Breast epithelium (tissue), 4 donors: ENCODE measurements at regions not wholly inside any gene's neighbourhood (a gene's known extent, or its start where the extent isn't known, plus 50 kb on each side); places are given as distances from the start of the nearest gene placed in this dataset.

Source experiments
- DNase-seq, 2 donors: peaks; one replicate each; pipeline ENCODE4 v3.0.0-alpha.2; 2019; ENCODE audit warnings: low spot score in 2 of 2
- H3K27ac ChIP-seq, 2 donors: fragments of 200-600 bp; sonication (generic) in 1 of 2; one replicate each; pipeline ENCODE4 v1.5.1; 2016 to 2019; ENCODE audit warnings: mild to moderate bottlenecking in 1 of 2
- H3K27me3 ChIP-seq, 2 donors: fragments of 200-600 bp; sonication (generic) in 1 of 2; one replicate each; pipeline versions ENCODE4 v1.5.1 to v1.6.0; 2017 to 2019; ENCODE audit warnings: control low read depth in 1 of 2, mild to moderate bottlenecking in 1 of 2
- H3K36me3 ChIP-seq: fragments of 200-600 bp; one replicate; pipeline ENCODE4 v1.5.1; 2019
- H3K4me1 ChIP-seq, 2 donors: fragments of 200-600 bp; sonication (generic); one replicate each; pipeline ENCODE4 v1.5.1; 2016 to 2019; ENCODE audit warnings: control low read depth in 1 of 2
- H3K4me3 ChIP-seq, 3 donors: fragments of 200-600 bp; sonication (generic); 1 replicate in 2 of 3; 2 replicates in 1 of 3; pipeline ENCODE4 v1.5.1; 2016 to 2019; ENCODE audit warnings: mild to moderate bottlenecking in 3 of 3, moderate library complexity in 2 of 3
- H3K9me3 ChIP-seq, 2 donors: fragments of 200-600 bp; sonication (generic) in 1 of 2; one replicate each; pipeline ENCODE4 v1.5.1; 2016 to 2019; ENCODE audit warnings: control low read depth in 1 of 2
- CTCF ChIP-seq, 3 donors: fragments of 450-650 bp; IDR thresholded peaks; one replicate each; pipeline ENCODE4 v1.5.1; 2016 to 2017; ENCODE audit warnings: antibody characterized with exemption in 3 of 3, mild to moderate bottlenecking in 3 of 3, moderate library complexity in 3 of 3
- POLR2A ChIP-seq: fragments of 450-650 bp; IDR thresholded peaks from one replicate; pipeline ENCODE4 v1.6.1; 2016; ENCODE audit warnings: antibody characterized with exemption, mild to moderate bottlenecking, moderate library complexity
- POLR2AphosphoS5 ChIP-seq, 3 donors: sonication (generic); formaldehyde crosslinking; IDR thresholded peaks; one replicate each; pipeline ENCODE4 v1.6.1; 2017; ENCODE audit warnings: antibody characterized with exemption in 3 of 3
- intact Hi-C: fragments of 100-400 bp; cut with DNase I; formaldehyde crosslinking; loops from one replicate; pipeline ENCODE4 v1.15.1; 2023; ENCODE audit warnings: low total_unique reads

GRCh38 chrX:129145385-129145784 is 377.9 kb downstream of the SMARCA1 start:
- Histone ChIP-seq H3K4me1 (no peaks in the 10 kb centered on the region), H3K27ac (no peak overlapping the region), H3K27me3 (peaks cover 0 to 13% of the 10 kb centered on the region in 2 donors), H3K9me3 (no peaks in the 10 kb centered on the region), H3K36me3 (no peaks in the 10 kb centered on the region), H3K4me3 (no peak overlapping the region)
- no peak for DNase-seq
- intact Hi-C loops: no loop called here
- TF ChIP-seq POLR2A: no peak
- no peak for TF ChIP-seq CTCF (IDR thresholded peaks at IDR 0.05)
- no peak for TF ChIP-seq POLR2AphosphoS5 (IDR thresholded peaks at IDR 0.05)

- no peak for DNase-seq
- Histone ChIP-seq H3K4me1 (no peaks in the 10 kb centered on the region), H3K36me3 (no peaks in the 10 kb centered on the region), H3K4me3 (no peak overlapping the region), H3K27ac (no peak overlapping the region), H3K9me3 (no peaks in the 10 kb centered on the region), H3K27me3 (peaks cover 0 to 13% of the 10 kb centered on the region in 2 donors)
- TF ChIP-seq POLR2AphosphoS5 (IDR thresholded peaks at IDR 0.05) (no peak), CTCF (IDR thresholded peaks at IDR 0.05) (no peak), POLR2A (no peak)
- intact Hi-C loops: loop anchor here (5.0 kb wide), 1 partner anchor 57 kb away; no protein-coding TSS in a partner anchor
Measured at GRCh38 chrX:129144172-129145038, 378.9 kb downstream of the SMARCA1 start.

GRCh38 chrX:129139837-129140598 is 383.3 kb downstream of the SMARCA1 start:
- DNase-seq: no peak
- H3K36me3 ChIP-seq: no peaks in the 10 kb centered on the region
- no peak overlapping the region for H3K4me3 ChIP-seq
- H3K27me3 ChIP-seq: peaks cover 0 to 13% of the 10 kb centered on the region in 2 donors
- H3K9me3 ChIP-seq: no peaks in the 10 kb centered on the region
- H3K4me1 ChIP-seq: no peaks in the 10 kb centered on the region
- H3K27ac ChIP-seq: no peak overlapping the region
- no peak for TF ChIP-seq POLR2A
- no peak for TF ChIP-seq POLR2AphosphoS5 (IDR thresholded peaks at IDR 0.05)
- no peak for TF ChIP-seq CTCF (IDR thresholded peaks at IDR 0.05)
- intact Hi-C loops: loop anchor here (5.0 kb wide), 1 partner anchor 53 kb away; no protein-coding TSS in a partner anchor

- Histone ChIP-seq H3K27me3 (peaks cover 0 to 20% of the 10 kb centered on the region in 2 donors), H3K9me3 (no peaks in the 10 kb centered on the region), H3K36me3 (no peaks in the 10 kb centered on the region), H3K4me1 (no peaks in the 10 kb centered on the region), H3K27ac (no peak overlapping the region), H3K4me3 (no peak overlapping the region)
- DNase-seq: no peak
- TF ChIP-seq POLR2A (no peak), POLR2AphosphoS5 (IDR thresholded peaks at IDR 0.05) (no peak)
- intact Hi-C loops: no loop called here
Measured at GRCh38 chrX:129125122-129125914, 398.0 kb downstream of the SMARCA1 start.

GRCh38 chrX:129123795-129124194 is 399.5 kb downstream of the SMARCA1 start:
- Histone ChIP-seq H3K36me3 (no peaks in the 10 kb centered on the region), H3K9me3 (no peaks in the 10 kb centered on the region), H3K27ac (no peak overlapping the region), H3K4me3 (no peak overlapping the region), H3K4me1 (no peaks in the 10 kb centered on the region), H3K27me3 (peaks cover 0 to 9% of the 10 kb centered on the region in 2 donors)
- intact Hi-C loops: no loop called here
- DNase-seq: no peak
- TF ChIP-seq POLR2AphosphoS5 (IDR thresholded peaks at IDR 0.05): no peak
- TF ChIP-seq POLR2A: no peak
- no peak for TF ChIP-seq CTCF (IDR thresholded peaks at IDR 0.05)
